ENCODE measurements at regions not wholly inside any gene's neighbourhood (a gene's known extent, or its start where the extent isn't known, plus 50 kb on each side); places are given as distances from the start of the nearest gene placed in this dataset.

- DNase-seq (ENCODE audit: low spot score), result no peak
These were observed 59.5 kb downstream of the ZIC5 start for GRCh38 chr13:99911965-99912566.

- no peak for DNase-seq (ENCODE audit: low spot score)
These were observed 60.2 kb downstream of the ZIC5 start for GRCh38 chr13:99911069-99911964.

- DNase-seq (ENCODE audit: low spot score), result no peak
These were observed 61.5 kb downstream of the ZIC5 start for GRCh38 chr13:99909836-99910619.

GRCh38 chr13:99909097-99909835 is 62.3 kb downstream of the ZIC5 start:
- no peak for DNase-seq (ENCODE audit: low spot score)

GRCh38 chr13:99908140-99908803 is 63.3 kb downstream of the ZIC5 start:
- DNase-seq (ENCODE audit: low spot score), result no peak

- DNase-seq (ENCODE audit: low spot score), result no peak
These were observed 63.9 kb downstream of the ZIC5 start for GRCh38 chr13:99907627-99908026.

GRCh38 chr13:99907038-99907437 is 64.5 kb downstream of the ZIC5 start:
- DNase-seq (ENCODE audit: low spot score), result no peak

- no peak for DNase-seq (ENCODE audit: low spot score)
These were observed 65.8 kb downstream of the ZIC5 start for GRCh38 chr13:99905814-99906213.

GRCh38 chr13:99905224-99905623 is 66.3 kb downstream of the ZIC5 start:
- no peak for DNase-seq (ENCODE audit: low spot score)

- DNase-seq (ENCODE audit: low spot score), result no peak
These were observed 68.4 kb downstream of the ZIC5 start for GRCh38 chr13:99903140-99903539.

GRCh38 chr13:99902657-99903056 is 68.9 kb downstream of the ZIC5 start:
- no peak for DNase-seq (ENCODE audit: low spot score)

GRCh38 chr13:99900960-99901359 is 70.6 kb downstream of the ZIC5 start:
- no peak for DNase-seq (ENCODE audit: low spot score)

- no peak for DNase-seq (ENCODE audit: low spot score)
These were observed 73.1 kb downstream of the ZIC5 start for GRCh38 chr13:99898421-99898820.

- DNase-seq (ENCODE audit: low spot score), result no peak
These were observed 74.5 kb downstream of the ZIC5 start for GRCh38 chr13:99897076-99897440.

GRCh38 chr13:99896369-99897075 is 75.0 kb downstream of the ZIC5 start:
- no peak for DNase-seq (ENCODE audit: low spot score)

- DNase-seq (ENCODE audit: low spot score), result no peak
These were observed 75.9 kb downstream of the ZIC5 start for GRCh38 chr13:99895444-99896368.

GRCh38 chr13:99894840-99895443 is 76.6 kb downstream of the ZIC5 start:
- DNase-seq (ENCODE audit: low spot score), result no peak

- no peak for DNase-seq (ENCODE audit: low spot score)
These were observed 77.3 kb downstream of the ZIC5 start for GRCh38 chr13:99894105-99894839.

GRCh38 chr13:99893567-99893966 is 78.0 kb downstream of the ZIC5 start:
- no peak for DNase-seq (ENCODE audit: low spot score)
